Gastroesophageal sphincter (tissue), 4 donors: ENCODE measurements at regions not wholly inside any gene's neighbourhood (a gene's known extent, or its start where the extent isn't known, plus 50 kb on each side); places are given as distances from the start of the nearest gene placed in this dataset.

Experiments used
- ATAC-seq: fragments of 150-250 bp; one replicate; pipeline ENCODE4 v1.9.1; 2016; ENCODE audit warnings: mild to moderate bottlenecking, moderate library complexity
- H3K27ac ChIP-seq, 4 donors: fragments of 200-600 bp; sonication (generic) in 3 of 4; 1 replicate in 3 of 4; 2 replicates in 1 of 4; pipeline ENCODE4 v1.5.1; 2016 to 2019
- H3K27me3 ChIP-seq: fragments of 200-600 bp; sonication (generic); one replicate; pipeline ENCODE4 v1.5.1; 2019
- H3K36me3 ChIP-seq, 2 donors: fragments of 200-600 bp; sonication (generic); one replicate each; pipeline ENCODE4 v1.5.1; 2019; ENCODE audit warnings: control low read depth in 1 of 2
- H3K4me1 ChIP-seq, 3 donors: fragments of 200-600 bp; sonication (generic); 1 replicate in 2 of 3; 2 replicates in 1 of 3; pipeline ENCODE4 v1.5.1; 2016 to 2019; ENCODE audit warnings: control low read depth in 2 of 3
- H3K4me3 ChIP-seq, 2 donors: fragments of 200-600 bp; sonication (generic); one replicate each; pipeline ENCODE4 v1.5.1; 2019; ENCODE audit warnings: mild to moderate bottlenecking in 1 of 2, moderate library complexity in 1 of 2
- H3K9me3 ChIP-seq, 3 donors: fragments of 200-600 bp; sonication (generic); one replicate each; pipeline ENCODE4 v1.5.1; 2017 to 2019; ENCODE audit warnings: control low read depth in 2 of 3
- EP300 ChIP-seq: sonication (generic); formaldehyde crosslinking; IDR thresholded peaks from one replicate; pipeline ENCODE4 v1.6.1; 2017; ENCODE audit warnings: antibody characterized with exemption, mild to moderate bottlenecking
- POLR2A ChIP-seq, 2 donors: fragments of 450-650 bp; IDR thresholded peaks; one replicate each; pipeline ENCODE4 v1.6.1; 2017; ENCODE audit warnings: antibody characterized with exemption in 2 of 2, mild to moderate bottlenecking in 2 of 2, moderate library complexity in 1 of 2
- POLR2AphosphoS5 ChIP-seq: sonication (generic); formaldehyde crosslinking; IDR thresholded peaks from one replicate; pipeline ENCODE4 v1.6.1; 2017; ENCODE audit warnings: antibody characterized with exemption
- WGBS, 2 donors: methylation state at CpG; one replicate each; pipeline ENCODE4 v1.1.5; 2018; ENCODE audit warnings: low coverage in 1 of 2; 5-methylcytosine and 5-hydroxymethylcytosine counted together
- TF ChIP-seq, protein P1 (sequence below), 4 experiments: fragments of 200-600 bp in 2 of 4; fragments of 450-650 bp in 2 of 4; sonication (generic) in 1 of 4; IDR thresholded peaks; one replicate each; pipeline ENCODE4 v1.5.1; 2017 to 2019; ENCODE audit warnings: antibody characterized with exemption in 4 of 4, mild to moderate bottlenecking in 2 of 4, moderate library complexity in 2 of 4

GRCh38 chr12:77601069-77601468 lies 229.6 kb upstream of the NAV3 start:
- ATAC-seq = no peak
- TF ChIP-seq, protein P1, sequence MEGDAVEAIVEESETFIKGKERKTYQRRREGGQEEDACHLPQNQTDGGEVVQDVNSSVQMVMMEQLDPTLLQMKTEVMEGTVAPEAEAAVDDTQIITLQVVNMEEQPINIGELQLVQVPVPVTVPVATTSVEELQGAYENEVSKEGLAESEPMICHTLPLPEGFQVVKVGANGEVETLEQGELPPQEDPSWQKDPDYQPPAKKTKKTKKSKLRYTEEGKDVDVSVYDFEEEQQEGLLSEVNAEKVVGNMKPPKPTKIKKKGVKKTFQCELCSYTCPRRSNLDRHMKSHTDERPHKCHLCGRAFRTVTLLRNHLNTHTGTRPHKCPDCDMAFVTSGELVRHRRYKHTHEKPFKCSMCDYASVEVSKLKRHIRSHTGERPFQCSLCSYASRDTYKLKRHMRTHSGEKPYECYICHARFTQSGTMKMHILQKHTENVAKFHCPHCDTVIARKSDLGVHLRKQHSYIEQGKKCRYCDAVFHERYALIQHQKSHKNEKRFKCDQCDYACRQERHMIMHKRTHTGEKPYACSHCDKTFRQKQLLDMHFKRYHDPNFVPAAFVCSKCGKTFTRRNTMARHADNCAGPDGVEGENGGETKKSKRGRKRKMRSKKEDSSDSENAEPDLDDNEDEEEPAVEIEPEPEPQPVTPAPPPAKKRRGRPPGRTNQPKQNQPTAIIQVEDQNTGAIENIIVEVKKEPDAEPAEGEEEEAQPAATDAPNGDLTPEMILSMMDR (IDR thresholded peaks at IDR 0.05) = no peak
- TF ChIP-seq POLR2A (IDR thresholded peaks at IDR 0.05) = no peak
- TF ChIP-seq POLR2AphosphoS5 = no peak
- no peak for TF ChIP-seq EP300
- H3K36me3 ChIP-seq = no peaks in the 10 kb centered on the region
- no peak overlapping the region for H3K4me3 ChIP-seq
- no peaks in the 10 kb centered on the region for H3K9me3 ChIP-seq
- H3K4me1 ChIP-seq = no peaks in the 10 kb centered on the region
- no peaks in the 10 kb centered on the region for H3K27me3 ChIP-seq
- H3K27ac ChIP-seq = no peak overlapping the region
- 91% methylated on average over 2 of the region's 2 CpGs; no CpG with 5 or more reads in 1 of the 2 donors for WGBS, 2 donors

DNA sequence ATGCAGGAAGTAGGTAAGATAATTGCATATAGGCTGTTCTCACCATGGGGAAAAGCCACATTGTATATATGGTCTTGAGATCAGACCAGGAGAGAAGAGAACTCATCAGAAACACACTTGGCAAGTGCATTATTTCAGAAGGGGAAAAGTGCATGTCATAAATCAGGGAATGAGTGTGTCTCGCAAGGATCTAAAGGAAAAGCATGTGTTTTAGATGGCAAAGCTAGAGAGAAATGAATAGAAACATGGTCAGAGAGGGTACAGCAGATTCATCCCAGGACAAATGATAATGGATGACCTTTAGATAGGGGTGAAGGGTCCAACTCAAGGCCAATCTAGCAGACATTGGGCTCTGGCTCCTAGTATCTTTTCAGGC lies 230.2 kb upstream of the NAV3 start:
- ATAC-seq = no peak
- TF ChIP-seq EP300 (no peak), POLR2A (IDR thresholded peaks at IDR 0.05) (no peak), POLR2AphosphoS5 (no peak)
- TF ChIP-seq, protein P1 (IDR thresholded peaks at IDR 0.05) = no peak
- Histone ChIP-seq H3K4me3 (no peak overlapping the region), H3K27ac (no peak overlapping the region), H3K9me3 (no peaks in the 10 kb centered on the region), H3K27me3 (no peaks in the 10 kb centered on the region), H3K4me1 (no peaks in the 10 kb centered on the region), H3K36me3 (no peaks in the 10 kb centered on the region)
- WGBS, 2 donors = 80% methylated on average over 1 of the region's 1 CpG

GRCh38 chr12:77599782-77600467 lies 230.8 kb upstream of the NAV3 start:
- no peaks in the 10 kb centered on the region for H3K4me1 ChIP-seq
- TF ChIP-seq POLR2A (IDR thresholded peaks at IDR 0.05) (no peak), EP300 (no peak), POLR2AphosphoS5 (no peak)
- TF ChIP-seq, protein P1 (IDR thresholded peaks at IDR 0.05) = no peak
- no peaks in the 10 kb centered on the region for H3K9me3 ChIP-seq
- ATAC-seq = no peak
- no peaks in the 10 kb centered on the region for H3K36me3 ChIP-seq
- no peaks in the 10 kb centered on the region for H3K27me3 ChIP-seq
- no peak overlapping the region for H3K4me3 ChIP-seq
- H3K27ac ChIP-seq = no peak overlapping the region

- no peaks in the 10 kb centered on the region for H3K27me3 ChIP-seq
- 94 to 98% methylated on average over 3 of the region's 3 CpGs for WGBS, 2 donors
- H3K4me3 ChIP-seq = no peak overlapping the region
- no peak overlapping the region for H3K27ac ChIP-seq
- TF ChIP-seq POLR2AphosphoS5 = no peak
- TF ChIP-seq, protein P1 (IDR thresholded peaks at IDR 0.05) = no peak
- TF ChIP-seq POLR2A (IDR thresholded peaks at IDR 0.05) = no peak
- ATAC-seq = no peak
- no peaks in the 10 kb centered on the region for H3K9me3 ChIP-seq
- no peaks in the 10 kb centered on the region for H3K36me3 ChIP-seq
- no peaks in the 10 kb centered on the region for H3K4me1 ChIP-seq
Measured at GRCh38 chr12:77594366-77594765, 236.3 kb upstream of the NAV3 start.

DNA sequence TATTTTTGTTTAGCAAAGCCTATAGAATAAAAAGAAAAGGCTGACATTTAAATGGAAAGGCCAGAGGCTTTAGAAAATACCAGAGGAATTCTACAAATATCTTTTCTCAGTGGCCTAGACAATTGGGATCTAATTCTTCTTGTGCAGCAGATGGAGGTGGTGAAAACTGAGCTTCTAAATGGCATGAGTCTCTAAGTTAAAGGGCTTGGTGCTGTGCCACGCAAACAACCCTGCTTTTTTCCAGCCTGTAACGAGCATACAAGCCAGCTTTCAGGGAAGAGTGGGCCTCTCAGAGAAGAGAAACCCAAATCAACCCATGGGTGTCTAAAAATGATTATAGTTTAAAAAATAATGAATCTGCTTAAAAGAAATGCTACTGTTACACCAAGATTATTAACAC lies 237.9 kb upstream of the NAV3 start:
- no peak for TF ChIP-seq POLR2A (IDR thresholded peaks at IDR 0.05)
- TF ChIP-seq POLR2AphosphoS5 = no peak
- no peak for TF ChIP-seq EP300
- TF ChIP-seq, protein P1 (IDR thresholded peaks at IDR 0.05) = no peak
- Histone ChIP-seq H3K36me3 (no peaks in the 10 kb centered on the region), H3K27ac (no peak overlapping the region), H3K4me3 (no peak overlapping the region), H3K9me3 (no peaks in the 10 kb centered on the region), H3K4me1 (no peaks in the 10 kb centered on the region), H3K27me3 (no peaks in the 10 kb centered on the region)
- 83 to 88% methylated on average over 2 of the region's 2 CpGs for WGBS, 2 donors
- no peak for ATAC-seq
